GM21381 (cell line): ENCODE measurements at regions not wholly inside any gene's neighbourhood (a gene's known extent, or its start where the extent isn't known, plus 50 kb on each side); places are given as distances from the start of the nearest gene placed in this dataset.
"Not testable (repeated sequence)": the region's sequence is repeated elsewhere in the genome, so short reads cannot be mapped to it uniquely, and the experiment has no call there.

Source experiments
- ATAC-seq: cut with Tn5 transposase; IDR thresholded peaks from one replicate; pipeline ENCODE4 v1.9.1; 2021; ENCODE audit warnings: mild to moderate bottlenecking, moderate library complexity; ENCODE audit not compliant: unreplicated experiment

GRCh38 chr16:59392911-59393310, 658.8 kb upstream of the GOT2 start:
- ATAC-seq, result no peak

- no peak for ATAC-seq
Observed at GRCh38 chr16:59391617-59392364, 657.7 kb upstream of the GOT2 start.

GRCh38 chr16:59385959-59386358, 651.8 kb upstream of the GOT2 start:
- ATAC-seq, result no peak

GRCh38 chr16:59385491-59385890, 651.4 kb upstream of the GOT2 start:
- ATAC-seq, result no peak

- ATAC-seq, result no peak
Observed at GRCh38 chr16:59373632-59374031, 639.5 kb upstream of the GOT2 start.

- ATAC-seq, result no peak
Observed at GRCh38 chr16:59370717-59371116, 636.6 kb upstream of the GOT2 start.

GRCh38 chr16:59369523-59369922, 635.4 kb upstream of the GOT2 start:
- ATAC-seq, result no peak

GRCh38 chr16:59368586-59368985, 634.5 kb upstream of the GOT2 start:
- no peak for ATAC-seq

- no peak for ATAC-seq
Observed at GRCh38 chr16:59356709-59357108, 622.6 kb upstream of the GOT2 start.

GRCh38 chr16:59356144-59356543, 622.0 kb upstream of the GOT2 start:
- no peak for ATAC-seq

- no peak for ATAC-seq
Observed at GRCh38 chr16:59355704-59356103, 621.6 kb upstream of the GOT2 start.

- ATAC-seq, result no peak
Observed at GRCh38 chr16:59351305-59351903, 617.3 kb upstream of the GOT2 start.

- no peak for ATAC-seq
Observed at GRCh38 chr16:59350670-59351069, 616.6 kb upstream of the GOT2 start.

- ATAC-seq, result no peak
Observed at GRCh38 chr16:59342669-59343068, 608.6 kb upstream of the GOT2 start.

GRCh38 chr16:59341368-59341767, 607.3 kb upstream of the GOT2 start:
- no peak for ATAC-seq

- ATAC-seq, result no peak
Observed at GRCh38 chr16:59339871-59340270, 605.8 kb upstream of the GOT2 start.

- no peak for ATAC-seq
Observed at GRCh38 chr16:59336136-59336695, 602.1 kb upstream of the GOT2 start.

- not testable (repeated sequence) for ATAC-seq
Observed at GRCh38 chr16:59331708-59332107, 597.6 kb upstream of the GOT2 start.

GRCh38 chr16:59330019-59330670, 596.0 kb upstream of the GOT2 start:
- no peak for ATAC-seq

GRCh38 chr16:59328961-59329360, 594.8 kb upstream of the GOT2 start:
- ATAC-seq, result no peak

GRCh38 chr16:59327894-59328293, 593.8 kb upstream of the GOT2 start:
- ATAC-seq, result no peak

GRCh38 chr16:59326955-59327354, 592.8 kb upstream of the GOT2 start:
- no peak for ATAC-seq
